GM21723 (cell line): ENCODE measurements at regions not wholly inside any gene's neighbourhood (a gene's known extent, or its start where the extent isn't known, plus 50 kb on each side); places are given as distances from the start of the nearest gene placed in this dataset.
"Not testable (repeated sequence)": the region's sequence is repeated elsewhere in the genome, so short reads cannot be mapped to it uniquely, and the experiment has no call there.

ENCODE experiments used
- ATAC-seq: cut with Tn5 transposase; IDR thresholded peaks from one replicate; pipeline ENCODE4 v1.9.1; 2021; ENCODE audit warnings: mild to moderate bottlenecking, moderate library complexity; ENCODE audit not compliant: unreplicated experiment

DNA sequence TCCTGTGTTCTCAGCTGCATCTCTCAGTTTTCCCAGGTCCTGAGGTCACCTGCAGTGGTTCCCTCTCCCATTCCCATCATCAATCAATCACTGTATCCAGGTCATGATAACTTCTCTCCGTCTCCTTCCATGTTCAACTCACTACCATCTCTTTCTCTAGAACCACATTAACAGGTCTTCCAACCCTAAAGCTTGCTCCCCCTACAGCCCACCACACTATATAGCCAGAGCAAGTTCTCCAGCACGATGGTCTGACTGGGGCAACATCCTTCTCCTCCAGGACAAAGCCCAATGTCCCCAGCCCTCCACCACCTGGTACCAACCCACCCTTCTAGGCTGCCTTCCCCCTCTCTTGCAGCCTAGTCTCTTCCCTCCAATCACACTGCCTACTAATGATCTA lies 241.6 kb downstream of the CDK5RAP2 start:
- no peak for ATAC-seq

DNA sequence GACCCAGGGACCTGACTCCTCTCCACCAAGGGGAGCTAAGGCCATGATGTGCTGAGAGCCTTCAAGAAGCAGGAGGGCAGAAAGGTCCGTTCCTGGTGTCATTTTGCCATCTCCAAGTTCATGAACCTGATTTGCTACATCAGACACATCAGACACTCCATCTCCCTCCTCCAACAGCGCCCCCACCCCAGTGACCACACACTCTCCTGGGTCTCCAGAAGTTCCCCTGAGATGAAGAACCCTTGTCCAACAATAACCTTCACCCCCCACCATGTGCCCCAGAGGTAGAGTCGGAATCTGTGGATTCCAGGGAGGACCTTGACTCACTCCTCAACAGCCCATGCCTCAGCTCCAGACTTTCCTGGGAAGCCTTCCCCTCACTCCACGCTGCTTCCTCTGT lies 242.8 kb downstream of the CDK5RAP2 start:
- ATAC-seq, result no peak

DNA sequence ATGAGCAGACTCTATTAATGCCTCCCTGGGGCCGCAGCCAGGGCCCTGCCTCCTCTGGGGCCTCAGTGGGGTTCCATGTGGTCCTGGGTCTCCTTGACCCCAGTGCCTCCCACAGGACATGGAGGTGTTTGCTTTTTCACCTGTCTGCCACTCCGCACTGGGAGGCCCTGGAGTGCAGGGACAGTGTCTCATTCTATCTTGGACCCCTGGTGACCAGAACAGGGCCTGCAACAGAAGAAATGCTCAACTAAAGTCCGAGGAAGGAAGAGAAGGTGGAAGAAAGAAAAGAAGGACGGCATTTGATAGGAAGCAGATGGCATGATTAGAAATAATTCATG lies 243.2 kb downstream of the CDK5RAP2 start:
- ATAC-seq, result no peak

DNA sequence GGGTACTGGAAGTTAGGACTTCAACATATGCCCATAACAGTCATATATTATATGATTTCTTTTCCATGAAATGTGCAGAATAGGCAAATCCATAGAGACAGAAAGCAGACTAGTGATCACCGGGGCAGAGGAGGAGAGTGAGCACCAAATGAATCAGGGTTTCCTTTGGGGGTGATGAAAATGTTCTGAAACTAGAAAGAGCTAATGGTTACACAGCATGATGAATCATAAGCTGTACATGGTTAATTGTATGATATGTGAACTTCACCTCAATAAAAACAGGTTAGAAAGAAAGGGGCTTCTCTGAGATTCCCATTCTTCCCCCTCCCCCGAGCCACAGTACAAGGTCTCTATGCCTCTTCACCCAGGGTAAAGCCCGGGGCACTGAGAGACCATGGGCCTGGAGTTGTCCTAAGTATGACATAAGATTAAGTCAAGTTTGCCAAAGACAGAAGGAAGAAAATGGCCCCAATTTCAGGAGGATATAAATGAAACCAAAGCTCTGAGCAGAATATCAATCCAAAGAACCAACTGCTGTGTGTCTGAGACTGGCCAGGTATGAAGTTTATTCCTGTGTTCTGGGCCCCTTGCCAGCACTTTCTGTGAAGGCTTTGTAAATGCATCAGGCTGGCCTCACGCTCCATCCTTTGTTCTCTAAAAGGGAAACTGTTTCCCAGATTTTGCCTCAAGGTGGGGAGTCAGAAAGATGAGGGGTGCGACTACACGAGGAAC lies 243.8 kb downstream of the CDK5RAP2 start:
- ATAC-seq, result no peak

- no peak for ATAC-seq
Measured at GRCh38 chr9:120331913-120332312, 248.1 kb downstream of the CDK5RAP2 start.

DNA sequence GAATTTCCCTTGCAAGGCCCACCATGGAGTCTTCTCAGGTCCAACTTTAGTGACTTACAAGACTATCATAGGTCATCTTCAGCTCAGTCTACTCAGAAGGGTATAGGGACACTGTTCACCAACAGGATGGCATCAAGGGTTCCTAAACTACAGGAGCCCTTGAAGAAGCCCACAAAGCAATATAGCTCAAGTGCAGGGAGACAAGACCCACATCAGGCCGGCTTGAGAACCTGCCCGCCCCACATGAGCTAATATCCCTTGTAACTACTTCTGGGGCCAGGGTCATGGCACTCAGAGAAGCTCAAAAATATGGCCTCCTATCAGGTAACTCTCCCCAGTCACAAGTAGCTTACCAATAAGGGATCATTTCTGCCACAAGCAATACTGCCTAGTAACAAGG lies 249.9 kb downstream of the CDK5RAP2 start:
- ATAC-seq, result no peak

DNA sequence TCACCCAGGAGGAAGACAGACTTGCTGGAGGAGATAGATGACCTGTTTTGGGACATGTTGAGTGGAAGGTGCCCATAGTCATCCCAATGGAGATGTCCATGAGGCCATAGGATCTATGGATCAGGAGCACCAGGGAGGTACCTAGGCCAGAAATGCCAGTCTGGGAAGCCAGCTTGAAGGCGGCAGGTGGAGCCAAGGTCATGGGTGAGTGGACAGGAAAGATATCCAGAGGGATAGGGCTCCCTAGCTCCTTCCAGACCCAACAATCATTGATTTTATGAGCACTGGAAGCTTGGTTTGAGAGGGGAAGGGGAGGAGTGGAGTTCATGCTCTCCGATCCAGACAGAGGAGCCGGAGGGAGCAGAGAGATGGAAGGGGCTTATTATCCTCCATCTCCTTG lies 252.6 kb downstream of the CDK5RAP2 start:
- no peak for ATAC-seq

DNA sequence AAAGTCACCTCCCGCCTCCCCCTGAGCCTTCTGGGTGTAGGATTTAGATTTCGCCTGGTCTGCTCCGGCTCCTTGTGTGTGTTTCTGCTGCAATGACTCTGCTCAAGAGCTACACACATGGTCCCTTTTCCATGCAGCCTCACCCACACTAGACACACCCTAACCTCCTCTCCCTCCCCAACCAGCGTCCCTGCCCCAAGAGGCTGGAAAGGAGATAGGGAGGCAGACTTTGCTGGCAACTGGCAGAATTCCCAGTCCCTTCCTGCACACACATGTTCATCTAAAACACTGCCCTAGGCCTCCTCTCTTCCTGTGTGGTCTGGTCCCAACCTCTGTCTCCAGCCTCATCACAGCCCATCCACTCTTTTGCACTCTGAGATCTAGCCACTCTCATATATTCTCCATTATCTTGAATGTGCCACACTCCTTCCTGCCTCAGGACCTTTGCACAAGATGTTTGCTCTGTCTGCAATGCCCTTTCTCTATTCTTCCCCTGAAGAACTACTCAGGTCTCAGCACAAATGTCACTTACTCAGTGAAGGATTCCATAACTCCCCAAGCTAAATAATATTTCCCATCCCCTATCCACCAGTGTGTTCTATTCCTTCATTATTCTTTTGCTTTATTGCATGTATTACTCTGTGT lies 253.8 kb downstream of the CDK5RAP2 start:
- ATAC-seq, result no peak

DNA sequence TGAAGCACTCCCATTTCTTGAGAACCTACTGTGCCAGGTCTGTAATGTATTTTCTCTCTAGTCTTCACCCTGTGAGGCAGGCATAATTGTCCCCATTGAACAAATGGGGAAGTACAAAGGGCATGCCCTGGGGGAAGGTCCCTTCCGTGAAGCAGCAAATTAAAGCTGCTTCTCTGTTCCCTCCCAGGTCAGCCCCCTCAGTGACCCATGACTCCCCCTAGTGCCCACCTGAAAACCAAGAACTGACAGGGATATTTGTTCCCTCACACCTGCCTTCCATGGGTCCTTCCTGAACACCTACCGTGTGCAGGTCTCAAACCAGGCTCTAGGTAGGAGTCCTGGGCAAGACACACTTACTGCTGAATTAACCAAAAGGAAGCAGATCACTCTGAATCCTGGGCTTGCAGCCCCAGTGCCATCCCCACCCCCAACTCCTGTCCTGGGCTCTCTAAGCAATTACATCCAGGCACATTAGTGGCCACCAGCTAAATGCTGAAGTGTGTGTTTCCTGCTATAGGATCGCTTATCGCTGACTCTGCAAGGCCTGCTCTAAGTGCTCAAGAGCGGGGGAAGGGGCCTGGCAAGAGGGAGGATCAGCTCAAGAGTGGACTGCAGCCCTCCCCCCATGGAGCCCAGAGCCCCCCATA lies 254.8 kb downstream of the CDK5RAP2 start:
- no peak for ATAC-seq

GRCh38 chr9:120324461-120324860 lies 255.5 kb downstream of the CDK5RAP2 start:
- ATAC-seq, result no peak

- no peak for ATAC-seq
Measured at GRCh38 chr9:120323125-120323524, 256.8 kb downstream of the CDK5RAP2 start.

GRCh38 chr9:120319452-120319851 lies 260.5 kb downstream of the CDK5RAP2 start:
- no peak for ATAC-seq

GRCh38 chr9:120315154-120315553 lies 264.8 kb downstream of the CDK5RAP2 start:
- ATAC-seq, result no peak

DNA sequence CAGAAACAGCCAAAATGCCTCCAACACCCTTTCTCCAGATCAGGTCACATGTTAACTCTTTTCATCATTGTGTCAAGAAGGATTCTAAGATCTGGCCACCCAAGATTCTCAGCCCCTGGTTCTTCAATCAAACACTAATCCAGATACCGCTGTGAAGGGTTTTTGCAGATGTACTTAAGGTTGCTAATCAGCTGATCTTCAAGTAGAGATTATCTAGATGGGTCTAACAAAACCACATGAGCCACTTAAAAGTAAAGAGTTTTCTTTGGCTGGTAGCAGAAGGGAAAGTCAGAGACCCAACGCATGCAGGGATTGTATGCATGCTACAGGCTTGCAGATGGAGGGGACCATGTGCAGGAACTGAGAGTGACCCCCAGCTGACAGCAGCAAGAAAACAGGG lies 267.9 kb downstream of the CDK5RAP2 start:
- ATAC-seq, result no peak

DNA sequence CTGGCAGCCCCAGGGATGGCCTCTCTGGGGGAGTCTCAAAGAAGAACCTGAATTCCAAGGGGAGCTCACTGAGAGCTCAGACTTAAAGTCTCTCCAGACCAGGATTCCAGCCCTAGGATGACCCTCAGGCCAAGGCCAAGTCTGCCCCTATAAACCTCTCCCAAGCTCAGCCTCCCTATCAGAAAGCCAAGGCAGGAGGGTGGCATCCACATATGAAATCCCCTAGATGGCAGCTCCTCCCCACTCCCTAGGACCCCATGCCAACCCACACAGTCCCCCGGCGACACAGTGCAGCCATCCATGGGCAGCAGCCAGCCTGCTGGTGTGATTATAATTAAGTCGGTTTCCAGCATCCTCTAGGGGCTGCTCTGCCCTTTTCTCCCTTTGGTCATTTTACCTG lies 269.9 kb downstream of the CDK5RAP2 start:
- ATAC-seq, result no peak

- no peak for ATAC-seq
Measured at GRCh38 chr9:120308495-120308894, 271.5 kb downstream of the CDK5RAP2 start.

DNA sequence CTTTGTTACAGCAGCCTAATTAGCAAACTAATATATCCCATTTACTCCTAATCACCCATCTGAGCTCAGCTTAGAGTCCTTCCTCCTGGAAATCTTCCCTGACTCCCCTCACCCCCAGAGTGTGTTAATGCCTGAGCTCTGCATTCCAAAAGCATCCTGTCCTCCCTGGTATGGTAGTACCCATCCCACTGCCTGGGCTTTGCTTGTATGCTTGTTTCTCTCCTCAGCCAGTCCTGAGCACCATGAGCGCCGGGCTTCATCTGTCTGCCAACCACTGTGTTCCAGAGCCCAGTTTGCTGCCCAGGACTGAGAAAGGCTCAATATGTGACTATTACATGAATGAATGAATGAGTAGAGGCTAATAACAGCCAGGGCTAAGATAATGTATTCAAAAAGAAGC lies 272.4 kb downstream of the CDK5RAP2 start:
- ATAC-seq, result no peak

DNA sequence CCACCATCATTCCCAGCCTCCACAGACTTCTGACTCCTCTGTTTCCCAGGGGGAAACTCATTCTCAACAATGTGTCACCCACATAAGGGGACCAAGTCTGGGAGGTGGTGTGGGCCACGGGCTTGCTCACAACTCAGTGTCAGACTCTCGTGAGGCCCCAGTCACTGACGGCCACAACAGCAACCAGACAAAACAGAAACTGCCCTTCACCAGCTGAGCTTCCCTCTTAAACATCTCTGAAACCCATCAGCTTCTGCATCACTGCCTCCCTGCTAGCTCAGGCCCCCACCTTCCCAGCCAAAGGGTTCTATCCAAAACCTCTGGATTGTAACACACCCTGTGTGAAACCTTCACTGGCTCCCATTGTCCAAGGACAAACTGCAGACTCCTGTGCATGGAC lies 273.4 kb downstream of the CDK5RAP2 start:
- no peak for ATAC-seq

- ATAC-seq, result no peak
Measured at GRCh38 chr9:120306088-120306487, 273.9 kb downstream of the CDK5RAP2 start.

GRCh38 chr9:120304896-120305295 lies 275.1 kb downstream of the CDK5RAP2 start:
- ATAC-seq, result not testable (repeated sequence)

DNA sequence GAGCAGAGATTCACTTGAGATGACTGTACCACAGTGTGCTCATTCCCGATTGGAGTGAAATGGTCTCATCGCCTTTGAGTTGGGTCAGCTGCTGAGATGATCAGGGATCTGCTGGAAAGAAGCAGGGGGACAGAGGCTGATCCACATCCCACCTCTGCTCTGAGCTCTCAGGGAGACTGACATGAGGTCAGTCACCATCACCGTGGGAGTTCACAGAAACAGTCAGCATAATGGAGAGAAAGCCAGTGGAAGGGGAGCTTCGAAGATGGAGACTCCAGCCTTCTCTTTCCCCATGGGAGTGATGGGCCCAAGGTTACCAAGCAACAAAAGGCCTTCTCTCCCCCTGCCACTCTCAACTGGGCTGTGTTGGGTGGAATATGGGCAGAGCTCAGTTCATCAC lies 276.4 kb downstream of the CDK5RAP2 start:
- ATAC-seq, result no peak

- ATAC-seq, result no peak
Measured at GRCh38 chr9:120299785-120300184, 280.2 kb downstream of the CDK5RAP2 start.
